ENCODE measurements at regions not wholly inside any gene's neighbourhood (a gene's known extent, or its start where the extent isn't known, plus 50 kb on each side); places are given as distances from the start of the nearest gene placed in this dataset.

GRCh38 chr2:22329211-22330154 lies 1055.5 kb upstream of the KLHL29 start:
- TF ChIP-seq CTCF (IDR thresholded peaks at IDR 0.05; ENCODE audit: borderline replicate concordance, extremely low read depth, low read length, poor library complexity, severe bottlenecking) (no peak), EZH2 (IDR thresholded peaks at IDR 0.05; ENCODE audit: borderline replicate concordance, low read depth, low read length, severe bottlenecking) (no peak)

Measured in DND-41 (cell line).